ENCODE measurements at regions not wholly inside any gene's neighbourhood (a gene's known extent, or its start where the extent isn't known, plus 50 kb on each side); places are given as distances from the start of the nearest gene placed in this dataset.

- no peak for TF ChIP-seq EZH2 (IDR thresholded peaks at IDR 0.05; ENCODE audit: low read length, unreplicated experiment)
- TF ChIP-seq CTCF (conservative IDR thresholded peaks at IDR 0.05; ENCODE audit: low read depth, low read length), result no peak
These were observed 223.2 kb downstream of the SYK start for GRCh38 chr9:91024841-91025240.

Measured in PC-3 (cell line).